NCI-H345 (cell line): ENCODE measurements at regions not wholly inside any gene's neighbourhood (a gene's known extent, or its start where the extent isn't known, plus 50 kb on each side); places are given as distances from the start of the nearest gene placed in this dataset.

Experiments
- DNase-seq: peaks from one replicate; lab custom pipeline; 2025; lab: John Stamatoyannopoulos, UW

GRCh38 chr2:15719566-15720313, 128.1 kb downstream of the DDX1 start:
- no peak for DNase-seq

- no peak for DNase-seq
Observed at GRCh38 chr2:15720561-15721307, 129.1 kb downstream of the DDX1 start.

GRCh38 chr2:15721411-15722067, 129.9 kb downstream of the DDX1 start:
- DNase-seq, result no peak

GRCh38 chr2:15722980-15723379, 131.3 kb downstream of the DDX1 start:
- DNase-seq, result no peak

GRCh38 chr2:15724235-15724634, 132.6 kb downstream of the DDX1 start:
- DNase-seq, result no peak

- no peak for DNase-seq
Observed at GRCh38 chr2:15725101-15725781, 133.6 kb downstream of the DDX1 start.

- DNase-seq, result no peak
Observed at GRCh38 chr2:15725782-15726112, 134.1 kb downstream of the DDX1 start.

GRCh38 chr2:15726321-15727057, 134.8 kb downstream of the DDX1 start:
- no peak for DNase-seq

GRCh38 chr2:15727396-15728244, 136.0 kb downstream of the DDX1 start:
- no peak for DNase-seq

- peak; percentile 11 for DNase-seq
Observed at GRCh38 chr2:15728245-15728938, 136.7 kb downstream of the DDX1 start.

GRCh38 chr2:15729001-15729400, 137.3 kb downstream of the DDX1 start:
- DNase-seq, result no peak

- DNase-seq, result no peak
Observed at GRCh38 chr2:15729709-15730544, 138.3 kb downstream of the DDX1 start.

GRCh38 chr2:15730545-15731212, 139.0 kb downstream of the DDX1 start:
- DNase-seq, result peak; percentile 9

GRCh38 chr2:15731213-15731888, 139.7 kb downstream of the DDX1 start:
- DNase-seq, result no peak

- no peak for DNase-seq
Observed at GRCh38 chr2:15731889-15732271, 140.2 kb downstream of the DDX1 start.

- no peak for DNase-seq
Observed at GRCh38 chr2:15732341-15733077, 140.8 kb downstream of the DDX1 start.

- DNase-seq, result no peak
Observed at GRCh38 chr2:15733867-15734673, 142.4 kb downstream of the DDX1 start.
